Adrenal gland (tissue), 9 donors: ENCODE measurements at regions not wholly inside any gene's neighbourhood (a gene's known extent, or its start where the extent isn't known, plus 50 kb on each side); places are given as distances from the start of the nearest gene placed in this dataset.

Experiments
- DNase-seq, 7 donors: peaks; one replicate each; pipeline ENCODE4 v3.0.0-alpha.2; 2019 to 2020
- H3K27ac ChIP-seq, 5 donors: fragments of 200-600 bp; sonication (generic) in 4 of 5; 1 replicate in 3 of 5; 2 replicates in 2 of 5; pipeline versions ENCODE4 v1.5.1 to v1.8.0; 2016 to 2020; ENCODE audit warnings: mild to moderate bottlenecking in 1 of 5
- H3K27me3 ChIP-seq: fragments of 200-600 bp; 2 replicates; pipeline ENCODE4 v1.8.0; 2021
- H3K36me3 ChIP-seq, 2 donors: fragments of 200-600 bp; replicated peaks in 1 of 2; 1 replicate in 1 of 2; 2 replicates in 1 of 2; pipeline versions ENCODE4 v1.5.1 to v1.8.0; 2018 to 2022
- H3K4me1 ChIP-seq, 2 donors: fragments of 200-600 bp; replicated peaks in 1 of 2; 1 replicate in 1 of 2; 2 replicates in 1 of 2; pipeline versions ENCODE4 v1.5.1 to v1.8.0; 2018 to 2021
- H3K4me3 ChIP-seq, 4 donors: fragments of 200-600 bp; sonication (generic) in 3 of 4; one replicate each; pipeline ENCODE4 v1.5.1; 2016 to 2018
- H3K9me3 ChIP-seq, 3 donors: fragments of 200-600 bp; sonication (generic) in 1 of 3; replicated peaks in 1 of 3; 1 replicate in 2 of 3; 2 replicates in 1 of 3; pipeline versions ENCODE4 v1.5.1 to v1.8.0; 2016 to 2021
- POLR2A ChIP-seq, 2 donors: fragments of 450-650 bp; IDR thresholded peaks; one replicate each; pipeline ENCODE4 v1.6.1; 2017; ENCODE audit warnings: antibody characterized with exemption in 2 of 2, mild to moderate bottlenecking in 2 of 2, moderate library complexity in 1 of 2
- WGBS, 4 donors: extraction: QIAGEN DNeasy Blood & Tissue Kit in 2 of 4; methylation state at CpG; one replicate each; pipeline versions ENCODE4 v1.1.5 to v1.1.7; 2013 to 2017; 5-methylcytosine and 5-hydroxymethylcytosine counted together
- intact Hi-C, 2 donors: fragments of 100-400 bp; cut with DNase I; formaldehyde crosslinking; loops; one replicate each; pipeline versions ENCODE4 v1.14.1 to v1.15.0; 2022 to 2023
- TF ChIP-seq, protein P1 (sequence below), 6 experiments: fragments of 450-650 bp in 4 of 6; fragments of 200-600 bp in 2 of 6; sonication (generic) in 1 of 6; IDR thresholded peaks; 1 replicate in 5 of 6; 2 replicates in 1 of 6; pipeline versions ENCODE4 v1.5.1 to v1.8.0; 2016 to 2021; ENCODE audit warnings: antibody characterized with exemption in 6 of 6, mild to moderate bottlenecking in 2 of 6, moderate library complexity in 1 of 6
- donor health status: healthy with polysubstance abuse.
- donor health status: Bipolar disorder and iron deficiency.
- donor health status: DM: yes; HTN: yes; CAD: no.
- donor health status: DM: no; HTN: no; CAD: no.
- donor health status: DM: no; HTN: no; CAD: no.

- TF ChIP-seq, protein P1, sequence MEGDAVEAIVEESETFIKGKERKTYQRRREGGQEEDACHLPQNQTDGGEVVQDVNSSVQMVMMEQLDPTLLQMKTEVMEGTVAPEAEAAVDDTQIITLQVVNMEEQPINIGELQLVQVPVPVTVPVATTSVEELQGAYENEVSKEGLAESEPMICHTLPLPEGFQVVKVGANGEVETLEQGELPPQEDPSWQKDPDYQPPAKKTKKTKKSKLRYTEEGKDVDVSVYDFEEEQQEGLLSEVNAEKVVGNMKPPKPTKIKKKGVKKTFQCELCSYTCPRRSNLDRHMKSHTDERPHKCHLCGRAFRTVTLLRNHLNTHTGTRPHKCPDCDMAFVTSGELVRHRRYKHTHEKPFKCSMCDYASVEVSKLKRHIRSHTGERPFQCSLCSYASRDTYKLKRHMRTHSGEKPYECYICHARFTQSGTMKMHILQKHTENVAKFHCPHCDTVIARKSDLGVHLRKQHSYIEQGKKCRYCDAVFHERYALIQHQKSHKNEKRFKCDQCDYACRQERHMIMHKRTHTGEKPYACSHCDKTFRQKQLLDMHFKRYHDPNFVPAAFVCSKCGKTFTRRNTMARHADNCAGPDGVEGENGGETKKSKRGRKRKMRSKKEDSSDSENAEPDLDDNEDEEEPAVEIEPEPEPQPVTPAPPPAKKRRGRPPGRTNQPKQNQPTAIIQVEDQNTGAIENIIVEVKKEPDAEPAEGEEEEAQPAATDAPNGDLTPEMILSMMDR (IDR thresholded peaks at IDR 0.05), result no peak
- no peak for TF ChIP-seq POLR2A (IDR thresholded peaks at IDR 0.05)
- WGBS, 4 donors, result 77 to 97% (median 87%) methylated on average over 2 of the region's 2 CpGs
- no peak overlapping the region for H3K27ac ChIP-seq
- no peak overlapping the region for H3K4me3 ChIP-seq
- no peaks in the 10 kb centered on the region for H3K36me3 ChIP-seq
- no peaks in the 10 kb centered on the region for H3K4me1 ChIP-seq
- intact Hi-C loops, result no loop called here
- H3K9me3 ChIP-seq, result no peaks in the 10 kb centered on the region
- no peak for DNase-seq
- no peaks in the 10 kb centered on the region for H3K27me3 ChIP-seq
Observed at GRCh38 chr10:28928484-28928883, 251.2 kb downstream of the BAMBI start.

GRCh38 chr10:28929942-28930341, 252.6 kb downstream of the BAMBI start:
- H3K36me3 ChIP-seq, result no peaks in the 10 kb centered on the region
- intact Hi-C loops, result loop anchor here in 1 of 2 donors (10.0 kb wide), 1 partner anchor 45 kb away; no protein-coding TSS in a partner anchor
- no peak for DNase-seq
- H3K27me3 ChIP-seq, result no peaks in the 10 kb centered on the region
- TF ChIP-seq POLR2A (IDR thresholded peaks at IDR 0.05), result no peak
- TF ChIP-seq, protein P1 (IDR thresholded peaks at IDR 0.05), result no peak
- H3K4me1 ChIP-seq, result no peaks in the 10 kb centered on the region
- WGBS, 4 donors, result 91 to 96% (median 94%) methylated on average over 3 of the region's 3 CpGs
- no peak overlapping the region for H3K27ac ChIP-seq
- no peaks in the 10 kb centered on the region for H3K9me3 ChIP-seq
- no peak overlapping the region for H3K4me3 ChIP-seq

- H3K4me3 ChIP-seq, result no peak overlapping the region
- no peak for TF ChIP-seq POLR2A (IDR thresholded peaks at IDR 0.05)
- TF ChIP-seq, protein P1 (IDR thresholded peaks at IDR 0.05), result no peak
- no peak for DNase-seq
- no peaks in the 10 kb centered on the region for H3K9me3 ChIP-seq
- H3K4me1 ChIP-seq, result no peaks in the 10 kb centered on the region
- H3K27me3 ChIP-seq, result no peaks in the 10 kb centered on the region
- H3K36me3 ChIP-seq, result no peaks in the 10 kb centered on the region
- whole genome bisulfite sequencing, 4 donors, result 51 to 77% (median 69%) methylated on average over 5 of the region's 5 CpGs
- intact Hi-C loops, result loop anchor here in 1 of 2 donors (10.0 kb wide), 1 partner anchor 46 kb away; no protein-coding TSS in a partner anchor
- H3K27ac ChIP-seq, result no peak overlapping the region
Observed at GRCh38 chr10:28930514-28931495, 253.5 kb downstream of the BAMBI start.

DNA sequence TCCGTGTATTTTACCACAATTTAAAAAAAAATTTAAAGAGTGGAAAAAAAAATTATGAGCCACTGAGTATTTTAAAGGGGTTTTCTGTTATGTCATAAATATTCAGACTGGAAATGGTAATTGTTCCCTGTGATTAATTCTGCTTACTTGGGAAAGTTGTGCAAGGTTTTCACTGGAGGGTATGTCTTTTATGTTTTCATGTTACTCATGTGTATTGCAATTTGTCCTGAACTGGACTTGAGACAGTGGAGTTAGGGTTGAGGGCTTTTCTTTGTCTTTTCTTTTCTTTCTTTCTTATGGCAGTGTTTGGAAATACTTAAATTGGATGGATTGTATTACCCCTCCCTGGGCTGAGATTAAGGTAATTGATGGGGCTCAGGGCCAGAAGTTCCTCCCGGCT, 257.7 kb downstream of the BAMBI start:
- Histone ChIP-seq H3K36me3 (no peaks in the 10 kb centered on the region), H3K4me3 (no peak overlapping the region), H3K27me3 (no peaks in the 10 kb centered on the region), H3K9me3 (no peaks in the 10 kb centered on the region), H3K4me1 (no peaks in the 10 kb centered on the region), H3K27ac (no peak overlapping the region)
- 61 to 77% (median 63%) methylated on average over 2 of the region's 2 CpGs for WGBS, 4 donors
- DNase-seq, result no peak
- intact Hi-C loops, result loop anchor here in 1 of 2 donors (10.0 kb wide), 1 partner anchor 50 kb away; no protein-coding TSS in a partner anchor
- no peak for TF ChIP-seq POLR2A (IDR thresholded peaks at IDR 0.05)
- TF ChIP-seq, protein P1 (IDR thresholded peaks at IDR 0.05), result no peak
